Liver (tissue), 8 donors: ENCODE measurements at regions not wholly inside any gene's neighbourhood (a gene's known extent, or its start where the extent isn't known, plus 50 kb on each side); places are given as distances from the start of the nearest gene placed in this dataset.

Source experiments
- DNase-seq: peaks from one replicate; pipeline ENCODE4 v3.0.0-alpha.2; 2017; ENCODE audit warnings: low spot score
- H3K27ac ChIP-seq, 2 donors: one replicate each; pipeline ENCODE4 v1.7.0; 2013; ENCODE audit warnings: inconsistent platforms in 2 of 2, low read length in 2 of 2, control low read depth in 1 of 2, low read depth in 1 of 2, mild to moderate bottlenecking in 1 of 2
- H3K27me3 ChIP-seq, 4 donors: one replicate each; pipeline versions ENCODE4 v1.6.1 to v1.7.0; 2013; ENCODE audit warnings: low read length in 3 of 4, inconsistent platforms in 1 of 4, mild to moderate bottlenecking in 1 of 4, moderate library complexity in 1 of 4; ENCODE audit not compliant: control insufficient read depth in 4 of 4, insufficient read depth in 4 of 4
- H3K36me3 ChIP-seq, 4 donors: one replicate each; pipeline versions ENCODE4 v1.6.1 to v1.7.0; 2013; ENCODE audit warnings: low read length in 3 of 4, mild to moderate bottlenecking in 3 of 4, low read depth in 1 of 4, moderate library complexity in 1 of 4; ENCODE audit not compliant: control insufficient read depth in 4 of 4, insufficient read depth in 3 of 4
- H3K4me1 ChIP-seq, 4 donors: one replicate each; pipeline versions ENCODE4 v1.6.1 to v1.7.0; 2013; ENCODE audit warnings: low read length in 3 of 4, mild to moderate bottlenecking in 3 of 4, moderate library complexity in 1 of 4; ENCODE audit not compliant: control insufficient read depth in 4 of 4, insufficient read depth in 4 of 4
- H3K4me3 ChIP-seq, 3 donors: one replicate each; pipeline versions ENCODE4 v1.6.1 to v1.7.0; 2013; ENCODE audit warnings: low read length in 3 of 3, control low read depth in 1 of 3, low read depth in 1 of 3, mild to moderate bottlenecking in 1 of 3
- H3K9ac ChIP-seq, 2 donors: one replicate each; pipeline ENCODE4 v1.7.0; 2013; ENCODE audit warnings: low read length in 2 of 2, mild to moderate bottlenecking in 2 of 2, moderate library complexity in 2 of 2, control low read depth in 1 of 2, low read depth in 1 of 2
- H3K9me3 ChIP-seq, 4 donors: one replicate each; pipeline versions ENCODE4 v1.6.1 to v1.7.0; 2013; ENCODE audit warnings: low read length in 3 of 4; ENCODE audit not compliant: control insufficient read depth in 4 of 4
- HNF4G ChIP-seq: IDR thresholded peaks from 2 replicates; pipeline ENCODE4 v1.6.1; 2016; ENCODE audit warnings: antibody characterized with exemption
- JUND ChIP-seq, 2 donors: IDR thresholded peaks; 2 replicates each; pipeline ENCODE4 v1.6.1; 2016; ENCODE audit warnings: antibody characterized with exemption in 2 of 2
- MAX ChIP-seq: IDR thresholded peaks from 2 replicates; pipeline ENCODE4 v1.6.1; 2016; ENCODE audit warnings: antibody characterized with exemption
- NR2F2 ChIP-seq: IDR thresholded peaks from 2 replicates; pipeline ENCODE4 v1.6.1; 2016; ENCODE audit warnings: antibody characterized with exemption
- RAD21 ChIP-seq, 2 donors: IDR thresholded peaks; 2 replicates each; pipeline ENCODE4 v1.6.1; 2016; ENCODE audit warnings: antibody characterized with exemption in 2 of 2, mild to moderate bottlenecking in 2 of 2
- RXRA ChIP-seq, 2 donors: IDR thresholded peaks; 2 replicates each; pipeline ENCODE4 v1.6.1; 2017 to 2018; ENCODE audit warnings: antibody characterized with exemption in 2 of 2, mild to moderate bottlenecking in 1 of 2
- SP1 ChIP-seq: IDR thresholded peaks from 2 replicates; pipeline ENCODE4 v1.6.1; 2018; ENCODE audit warnings: antibody characterized with exemption, mild to moderate bottlenecking
- TAF1 ChIP-seq: conservative IDR thresholded peaks from 2 replicates; pipeline ENCODE4 v1.6.1; 2016; ENCODE audit warnings: antibody characterized with exemption, mild to moderate bottlenecking
- WGBS: extraction: QIAGEN DNeasy Blood & Tissue Kit; methylation state at CpG from one replicate; pipeline ENCODE4 v1.1.7; 2013; 5-methylcytosine and 5-hydroxymethylcytosine counted together
- TF ChIP-seq, protein P1 (sequence below): IDR thresholded peaks from 2 replicates; pipeline ENCODE4 v1.6.1; 2016; ENCODE audit warnings: antibody characterized with exemption
- TF ChIP-seq, protein P2 (sequence below): IDR thresholded peaks from 2 replicates; pipeline ENCODE4 v1.6.1; 2016; ENCODE audit warnings: antibody characterized with exemption, mild to moderate bottlenecking
- TF ChIP-seq, protein P3 (sequence below): fragments of 150-350 bp; IDR thresholded peaks from 2 replicates; pipeline ENCODE4 v1.5.1; 2017; ENCODE audit warnings: improper control_type of control experiment, low read depth, low read length; ENCODE audit not compliant: missing input control
- donor health status: healthy.
- donor health status: healthy.
- donor health status: healthy.
- donor health status: healthy.
- donor health status: healthy.

DNA sequence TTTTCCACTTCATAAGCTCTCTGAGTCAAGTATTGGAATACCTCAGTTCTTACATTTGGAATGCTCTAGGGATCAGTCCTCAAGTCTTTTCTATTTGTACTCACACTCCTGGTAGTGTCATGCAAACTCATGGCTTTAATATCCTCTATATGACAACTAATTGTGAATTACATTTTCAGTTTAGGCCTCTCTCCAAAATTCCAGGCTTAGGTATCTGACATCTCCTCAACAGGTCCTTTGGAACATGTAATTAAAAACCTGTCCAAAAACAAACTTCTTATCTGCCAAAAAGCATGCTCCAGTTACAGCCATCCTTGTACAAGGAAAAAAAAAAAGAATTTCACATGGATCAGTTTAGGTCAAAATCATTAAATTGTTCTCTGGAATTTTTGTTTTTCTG is 1336.2 kb upstream of the NRXN1 start:
- Histone ChIP-seq H3K4me3 (no peak overlapping the region), H3K27me3 (no peaks in the 10 kb centered on the region), H3K9me3 (no peaks in the 10 kb centered on the region), H3K36me3 (no peaks in the 10 kb centered on the region), H3K9ac (no peak overlapping the region), H3K4me1 (no peaks in the 10 kb centered on the region), H3K27ac (no peak overlapping the region)
- no peak for DNase-seq
- TF ChIP-seq NR2F2: no peak
- TF ChIP-seq, protein P1, sequence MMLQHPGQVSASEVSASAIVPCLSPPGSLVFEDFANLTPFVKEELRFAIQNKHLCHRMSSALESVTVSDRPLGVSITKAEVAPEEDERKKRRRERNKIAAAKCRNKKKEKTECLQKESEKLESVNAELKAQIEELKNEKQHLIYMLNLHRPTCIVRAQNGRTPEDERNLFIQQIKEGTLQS: no peak
- no peak for TF ChIP-seq RAD21 (IDR thresholded peaks at IDR 0.05)
- no peak for TF ChIP-seq TAF1
- TF ChIP-seq HNF4G: no peak
- no peak for TF ChIP-seq JUND (IDR thresholded peaks at IDR 0.05)

DNA sequence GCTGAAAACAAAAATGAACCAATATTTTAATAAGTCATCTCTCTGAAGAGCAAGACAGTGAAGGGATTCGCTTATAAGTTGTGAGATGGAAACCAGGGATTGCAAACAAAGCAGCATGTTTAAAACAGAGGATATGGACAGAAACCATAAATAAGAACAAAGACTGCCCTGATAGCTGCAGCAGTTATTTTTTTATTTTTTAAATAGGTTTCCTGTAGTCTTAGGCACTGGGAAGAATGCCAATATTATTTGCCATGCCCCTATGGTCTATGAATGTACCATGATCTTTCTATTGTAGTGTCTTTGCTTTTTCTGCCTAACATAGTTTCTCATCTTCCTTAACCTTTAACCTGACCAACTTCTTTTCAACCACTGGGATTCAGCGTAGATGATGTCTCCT is 1334.0 kb upstream of the NRXN1 start:
- Histone ChIP-seq H3K27me3 (no peaks in the 10 kb centered on the region), H3K4me1 (no peaks in the 10 kb centered on the region), H3K27ac (no peak overlapping the region), H3K9me3 (no peaks in the 10 kb centered on the region), H3K4me3 (no peak overlapping the region), H3K36me3 (no peaks in the 10 kb centered on the region), H3K9ac (no peak overlapping the region)
- DNase-seq: no peak
- 84% methylated on average over 2 of the region's 2 CpGs for WGBS
- TF ChIP-seq, protein P2, sequence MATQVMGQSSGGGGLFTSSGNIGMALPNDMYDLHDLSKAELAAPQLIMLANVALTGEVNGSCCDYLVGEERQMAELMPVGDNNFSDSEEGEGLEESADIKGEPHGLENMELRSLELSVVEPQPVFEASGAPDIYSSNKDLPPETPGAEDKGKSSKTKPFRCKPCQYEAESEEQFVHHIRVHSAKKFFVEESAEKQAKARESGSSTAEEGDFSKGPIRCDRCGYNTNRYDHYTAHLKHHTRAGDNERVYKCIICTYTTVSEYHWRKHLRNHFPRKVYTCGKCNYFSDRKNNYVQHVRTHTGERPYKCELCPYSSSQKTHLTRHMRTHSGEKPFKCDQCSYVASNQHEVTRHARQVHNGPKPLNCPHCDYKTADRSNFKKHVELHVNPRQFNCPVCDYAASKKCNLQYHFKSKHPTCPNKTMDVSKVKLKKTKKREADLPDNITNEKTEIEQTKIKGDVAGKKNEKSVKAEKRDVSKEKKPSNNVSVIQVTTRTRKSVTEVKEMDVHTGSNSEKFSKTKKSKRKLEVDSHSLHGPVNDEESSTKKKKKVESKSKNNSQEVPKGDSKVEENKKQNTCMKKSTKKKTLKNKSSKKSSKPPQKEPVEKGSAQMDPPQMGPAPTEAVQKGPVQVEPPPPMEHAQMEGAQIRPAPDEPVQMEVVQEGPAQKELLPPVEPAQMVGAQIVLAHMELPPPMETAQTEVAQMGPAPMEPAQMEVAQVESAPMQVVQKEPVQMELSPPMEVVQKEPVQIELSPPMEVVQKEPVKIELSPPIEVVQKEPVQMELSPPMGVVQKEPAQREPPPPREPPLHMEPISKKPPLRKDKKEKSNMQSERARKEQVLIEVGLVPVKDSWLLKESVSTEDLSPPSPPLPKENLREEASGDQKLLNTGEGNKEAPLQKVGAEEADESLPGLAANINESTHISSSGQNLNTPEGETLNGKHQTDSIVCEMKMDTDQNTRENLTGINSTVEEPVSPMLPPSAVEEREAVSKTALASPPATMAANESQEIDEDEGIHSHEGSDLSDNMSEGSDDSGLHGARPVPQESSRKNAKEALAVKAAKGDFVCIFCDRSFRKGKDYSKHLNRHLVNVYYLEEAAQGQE: no peak

DNA sequence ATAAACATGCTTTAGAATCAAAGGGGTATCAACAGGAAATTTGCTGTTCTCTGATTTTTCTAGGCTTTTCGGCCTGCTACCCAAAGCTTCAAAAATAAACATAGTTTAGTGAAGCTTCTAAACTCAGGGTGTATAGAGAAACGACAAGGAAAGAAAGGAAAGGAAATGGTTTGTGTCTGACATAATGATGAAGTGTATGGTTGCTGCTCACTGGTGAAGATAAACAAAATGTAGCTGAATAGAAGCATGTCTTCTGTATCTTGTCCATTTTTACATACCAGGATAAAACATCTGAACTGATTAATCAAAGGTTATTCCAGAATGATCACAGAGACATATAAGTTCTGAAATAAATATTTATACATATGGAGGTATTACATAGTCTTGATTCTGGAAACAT is 1324.6 kb upstream of the NRXN1 start:
- Histone ChIP-seq H3K27me3 (peaks cover 0 to 2% (median 0%) of the 10 kb centered on the region in 4 donors), H3K9me3 (peaks cover 0 to 2% (median 0%) of the 10 kb centered on the region in 4 donors), H3K27ac (no peak overlapping the region), H3K9ac (no peak overlapping the region), H3K4me3 (no peak overlapping the region), H3K36me3 (no peaks in the 10 kb centered on the region), H3K4me1 (no peaks in the 10 kb centered on the region)
- TF ChIP-seq SP1 (no peak), RXRA (IDR thresholded peaks at IDR 0.05) (no peak), NR2F2 (no peak), MAX (no peak)
- TF ChIP-seq, protein P3, sequence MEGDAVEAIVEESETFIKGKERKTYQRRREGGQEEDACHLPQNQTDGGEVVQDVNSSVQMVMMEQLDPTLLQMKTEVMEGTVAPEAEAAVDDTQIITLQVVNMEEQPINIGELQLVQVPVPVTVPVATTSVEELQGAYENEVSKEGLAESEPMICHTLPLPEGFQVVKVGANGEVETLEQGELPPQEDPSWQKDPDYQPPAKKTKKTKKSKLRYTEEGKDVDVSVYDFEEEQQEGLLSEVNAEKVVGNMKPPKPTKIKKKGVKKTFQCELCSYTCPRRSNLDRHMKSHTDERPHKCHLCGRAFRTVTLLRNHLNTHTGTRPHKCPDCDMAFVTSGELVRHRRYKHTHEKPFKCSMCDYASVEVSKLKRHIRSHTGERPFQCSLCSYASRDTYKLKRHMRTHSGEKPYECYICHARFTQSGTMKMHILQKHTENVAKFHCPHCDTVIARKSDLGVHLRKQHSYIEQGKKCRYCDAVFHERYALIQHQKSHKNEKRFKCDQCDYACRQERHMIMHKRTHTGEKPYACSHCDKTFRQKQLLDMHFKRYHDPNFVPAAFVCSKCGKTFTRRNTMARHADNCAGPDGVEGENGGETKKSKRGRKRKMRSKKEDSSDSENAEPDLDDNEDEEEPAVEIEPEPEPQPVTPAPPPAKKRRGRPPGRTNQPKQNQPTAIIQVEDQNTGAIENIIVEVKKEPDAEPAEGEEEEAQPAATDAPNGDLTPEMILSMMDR: no peak
- 47% methylated on average over 2 of the region's 2 CpGs for WGBS
- DNase-seq: no peak
